A172 (cell line): ENCODE measurements at regions not wholly inside any gene's neighbourhood (a gene's known extent, or its start where the extent isn't known, plus 50 kb on each side); places are given as distances from the start of the nearest gene placed in this dataset.

Experiments used
- DNase-seq: peaks from one replicate; pipeline ENCODE4 v3.0.0-alpha.2; 2015; ENCODE audit warnings: low spot score

DNA sequence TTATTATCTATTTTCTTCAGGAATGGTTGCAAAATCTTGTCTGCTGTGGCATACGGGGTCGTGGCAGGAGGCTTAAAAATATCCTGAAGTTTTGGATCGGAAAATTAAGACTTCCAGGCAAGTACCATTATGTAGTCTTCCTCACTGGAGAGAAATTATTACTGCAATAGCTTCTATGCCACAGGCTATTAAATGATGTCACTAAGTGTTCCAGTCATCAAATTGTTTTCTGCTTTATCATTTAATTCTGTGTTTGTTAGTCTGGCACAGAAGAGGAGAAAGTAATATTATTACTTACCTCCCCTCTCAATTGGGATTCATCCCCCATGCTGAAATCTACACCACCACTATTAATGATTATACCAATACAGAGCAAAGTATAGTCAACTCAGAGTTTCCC is 378.2 kb upstream of the ALCAM start:
- no peak for DNase-seq

DNA sequence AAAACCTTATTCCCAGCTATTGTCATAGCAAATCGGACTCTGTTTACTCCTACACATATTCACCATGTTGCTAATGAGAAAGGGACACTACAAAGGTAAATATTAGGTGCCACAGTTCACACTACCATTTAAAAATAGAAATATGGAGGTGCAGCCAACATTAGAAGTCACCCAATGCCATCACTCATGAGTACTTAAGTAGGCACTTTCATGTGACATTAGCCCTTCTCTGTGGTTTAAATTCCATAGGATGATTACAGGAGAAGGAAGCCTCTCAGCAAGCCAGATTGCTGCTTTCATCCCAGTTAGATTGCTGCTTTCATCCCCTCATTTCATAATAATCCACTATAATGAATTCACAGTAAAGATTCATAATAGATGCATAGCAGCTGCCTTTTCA is 376.8 kb upstream of the ALCAM start:
- no peak for DNase-seq

DNA sequence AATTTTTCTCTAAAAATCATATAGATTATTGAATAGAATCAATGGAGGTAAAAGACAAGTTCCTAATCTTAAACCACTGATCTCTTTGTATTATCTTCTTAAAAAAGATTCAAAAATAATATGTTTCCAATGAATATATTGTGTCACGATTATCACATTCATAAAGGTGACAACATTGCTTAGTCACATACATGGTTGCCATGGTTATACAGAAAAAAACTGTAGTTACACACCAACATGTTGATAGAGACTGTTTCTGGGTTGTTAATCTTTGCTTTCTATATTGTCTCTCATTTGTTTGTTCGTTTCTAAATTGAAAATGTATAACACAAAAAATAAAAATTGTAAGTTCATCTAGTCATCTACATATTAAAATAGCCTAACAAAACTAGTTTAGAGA is 376.0 kb upstream of the ALCAM start:
- DNase-seq: no peak

DNA sequence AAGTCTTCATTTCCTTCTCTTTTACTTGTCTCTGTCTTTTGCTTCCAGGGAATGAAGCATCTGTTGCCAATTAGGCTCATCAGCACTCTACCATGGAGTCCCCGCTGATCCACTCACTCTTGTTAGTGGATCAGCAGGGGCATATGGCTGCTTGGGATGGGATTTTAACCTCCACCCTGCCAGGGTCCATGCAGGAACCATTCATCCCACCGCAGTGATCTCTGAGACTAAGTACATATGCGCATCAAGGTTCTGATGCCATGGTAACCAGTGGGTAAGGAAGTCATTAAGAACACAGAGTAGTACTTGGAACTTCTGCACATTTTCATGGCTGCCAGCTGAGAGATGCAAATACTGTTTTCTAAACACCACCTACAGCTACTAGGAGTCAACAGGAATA is 374.0 kb upstream of the ALCAM start:
- no peak for DNase-seq

DNA sequence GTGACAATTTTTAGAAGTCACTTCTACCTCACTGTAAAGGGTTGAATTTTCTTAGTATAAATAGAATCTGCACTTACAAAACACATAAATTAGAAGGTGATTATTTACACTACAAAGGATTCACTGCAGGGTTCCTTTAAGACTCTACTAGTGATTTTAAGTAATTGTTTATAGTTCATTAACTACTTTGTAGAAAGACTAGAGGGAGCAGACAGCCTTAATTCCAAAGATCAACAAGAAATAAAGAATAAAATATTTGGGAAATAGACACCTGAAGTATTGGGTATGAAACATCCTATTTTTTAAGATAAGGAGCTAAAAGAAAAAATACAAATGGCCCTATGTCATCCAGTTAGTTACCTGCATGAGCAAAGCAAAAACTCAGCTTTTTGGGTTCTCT is 360.5 kb upstream of the ALCAM start:
- no peak for DNase-seq

DNA sequence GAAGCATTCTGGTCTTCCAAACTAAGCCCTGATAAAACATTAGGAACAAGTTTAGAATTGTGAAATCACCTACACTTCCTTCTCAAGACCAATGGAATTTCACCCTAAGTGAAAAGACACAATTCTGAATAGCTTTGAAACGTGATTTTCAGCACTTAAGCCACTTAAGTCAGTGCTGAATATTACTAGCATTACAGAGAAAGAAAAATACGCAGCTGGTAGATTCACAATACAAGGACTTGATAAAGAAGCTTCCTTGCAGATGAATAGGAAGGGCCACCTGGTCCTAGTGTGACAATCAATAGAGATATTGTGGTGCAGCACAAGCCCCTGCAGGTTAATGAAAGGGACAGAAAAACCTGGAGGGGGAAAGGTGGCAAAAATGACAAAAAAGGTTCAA is 353.1 kb upstream of the ALCAM start:
- DNase-seq: no peak

DNA sequence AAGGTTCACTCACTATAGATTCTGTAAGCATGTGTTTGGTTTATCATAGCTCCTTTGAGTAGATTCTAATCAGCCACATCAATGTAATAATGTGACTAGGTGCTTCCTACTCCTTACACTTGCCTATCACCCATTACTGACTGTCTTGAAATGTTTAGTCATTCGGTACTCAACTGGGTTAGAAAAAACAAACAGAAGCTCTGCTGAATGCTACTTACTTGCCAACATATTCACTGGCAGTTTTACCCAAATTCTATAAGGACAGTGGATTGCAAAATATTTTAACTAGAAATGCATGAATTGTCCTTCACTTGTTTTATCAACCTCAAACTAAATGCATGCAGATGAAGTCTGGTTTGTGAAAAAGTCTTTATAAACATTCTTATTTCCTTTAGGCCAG is 352.1 kb upstream of the ALCAM start:
- no peak for DNase-seq

DNA sequence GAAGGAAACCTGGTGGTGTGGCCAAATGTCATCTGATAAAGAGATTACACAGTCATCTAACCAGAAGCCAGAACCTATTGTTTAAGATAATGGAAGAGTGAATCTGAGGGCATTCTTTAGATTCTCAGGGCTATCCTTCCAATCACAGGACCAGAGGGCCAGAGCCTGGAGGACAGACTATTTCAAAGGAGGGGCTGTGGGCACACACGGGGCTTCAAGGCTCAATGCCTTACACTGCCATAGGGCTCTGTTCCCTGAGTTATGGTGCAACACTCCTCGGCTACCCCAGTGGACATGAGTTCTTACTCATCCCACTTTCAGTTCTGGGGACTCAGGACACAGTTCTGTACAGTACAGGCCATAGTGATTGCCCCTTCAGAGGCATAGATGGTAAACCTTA is 343.9 kb upstream of the ALCAM start:
- DNase-seq: no peak

DNA sequence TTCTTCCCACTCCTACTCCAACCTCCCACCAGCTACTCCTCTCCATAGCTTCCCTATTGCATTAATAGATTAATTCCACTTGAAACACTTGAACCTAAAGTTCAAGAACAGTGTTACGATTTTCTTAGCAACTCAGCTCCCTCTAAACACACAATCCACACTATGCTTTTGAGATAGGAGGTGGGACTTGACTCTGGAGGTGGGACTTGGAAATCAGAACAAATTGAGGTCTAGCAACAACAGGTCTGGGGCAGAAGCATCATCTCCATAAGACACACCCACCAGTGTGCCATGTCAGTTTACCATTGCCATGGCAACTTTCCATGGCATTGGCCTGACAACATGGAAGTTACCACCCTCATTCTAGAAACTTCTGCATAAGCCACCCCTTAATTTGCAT is 336.5 kb upstream of the ALCAM start:
- DNase-seq: no peak

DNA sequence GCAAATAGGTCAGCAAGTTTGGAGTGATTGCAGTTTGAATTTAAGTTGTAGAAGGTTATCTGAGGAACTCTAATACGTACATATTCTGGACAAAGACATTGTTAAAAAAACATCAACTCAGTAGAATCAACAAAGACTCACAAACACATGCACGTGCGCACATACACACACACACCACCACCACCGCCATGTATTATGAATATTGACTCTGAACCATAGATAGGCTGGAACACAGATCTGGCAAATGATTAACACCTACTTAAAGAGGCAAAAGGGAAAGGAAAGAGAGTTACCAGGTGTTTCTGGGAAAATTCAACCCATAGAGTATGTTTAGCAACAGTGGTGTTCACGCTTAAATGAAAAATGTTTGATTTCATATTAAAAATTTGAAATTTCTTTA is 334.2 kb upstream of the ALCAM start:
- DNase-seq: no peak

DNA sequence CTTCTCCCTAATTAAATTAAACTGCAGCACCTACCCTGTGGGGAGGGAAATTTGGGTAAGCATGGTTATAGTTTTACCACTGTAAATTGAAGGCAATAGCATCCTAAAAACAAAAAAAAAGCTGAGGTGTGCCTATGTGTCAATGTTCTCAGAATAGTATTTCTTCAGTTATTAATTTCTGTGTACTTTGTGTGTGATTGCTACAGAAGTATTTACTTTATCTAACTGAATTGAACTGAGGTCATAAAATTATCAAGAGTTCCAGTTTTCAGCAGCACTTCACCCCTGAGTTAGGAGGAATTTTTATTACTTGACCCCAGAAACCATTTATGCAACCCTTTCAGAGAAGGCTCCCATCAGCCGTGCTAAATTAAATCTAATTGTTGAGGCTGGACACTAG is 333.6 kb upstream of the ALCAM start:
- DNase-seq: no peak

DNA sequence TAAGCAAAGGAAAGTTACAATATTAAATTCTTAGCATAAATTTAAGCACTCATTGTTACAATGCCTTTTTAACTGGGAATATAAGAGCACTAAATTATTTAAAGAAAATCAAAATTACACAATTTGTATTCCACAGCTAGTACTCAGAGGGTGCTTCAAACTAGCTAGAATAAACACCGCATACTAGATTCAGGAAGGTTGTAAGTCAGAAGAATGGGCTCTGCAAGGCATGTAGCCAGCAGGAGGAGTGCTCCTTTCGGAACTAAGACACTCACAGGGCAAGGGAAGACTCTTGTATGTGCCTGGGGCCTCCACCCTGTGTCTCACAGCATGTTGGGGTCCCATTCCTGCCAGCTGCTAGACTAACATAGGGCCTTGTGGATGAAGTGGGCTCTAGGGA is 327.7 kb upstream of the ALCAM start:
- DNase-seq: no peak

DNA sequence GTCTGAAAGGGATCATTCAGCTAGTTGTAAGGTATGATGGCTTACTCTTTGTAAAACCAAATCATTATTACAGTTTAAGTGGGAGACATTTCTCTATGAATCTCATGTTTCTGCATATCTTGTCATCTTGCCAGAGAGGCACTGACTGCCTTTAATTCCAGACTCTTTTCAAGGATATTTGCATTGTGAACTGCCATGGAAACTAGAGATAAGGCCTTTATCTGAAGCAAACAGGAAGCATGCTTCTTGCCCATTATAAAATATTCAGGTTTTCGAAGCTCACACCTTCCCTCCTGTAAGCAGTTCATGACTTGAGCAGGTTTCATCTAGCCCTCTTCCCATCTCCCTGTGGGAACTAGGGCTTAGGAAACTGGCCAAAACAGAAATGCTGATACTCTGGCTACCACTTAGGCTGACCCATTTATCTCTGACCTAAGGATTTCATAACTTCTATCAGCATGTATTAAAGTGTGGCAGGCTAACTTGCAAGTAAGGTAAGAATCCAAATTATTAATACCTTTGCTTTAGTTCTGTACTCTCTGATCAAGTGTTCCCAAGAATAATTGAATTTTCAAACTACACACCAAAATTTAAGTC is 326.6 kb upstream of the ALCAM start:
- no peak for DNase-seq

DNA sequence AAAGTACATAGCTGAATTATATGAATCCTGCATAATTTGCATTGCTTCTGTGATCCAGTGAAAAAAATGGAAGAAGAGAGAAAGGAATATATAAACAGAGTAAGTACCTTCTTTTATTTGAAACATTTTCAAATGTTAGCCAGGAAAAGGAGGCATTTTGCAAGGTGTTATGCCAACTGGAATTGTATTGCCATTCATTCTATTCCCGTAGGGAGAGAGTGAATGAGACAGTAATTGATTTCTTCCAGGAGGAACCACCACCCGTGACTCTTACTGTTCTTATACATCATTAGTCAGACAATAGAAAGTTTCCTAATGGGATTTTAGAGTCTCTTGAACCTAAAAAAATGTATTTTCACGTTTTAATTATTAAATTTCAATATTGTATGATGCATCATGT is 324.1 kb upstream of the ALCAM start:
- DNase-seq: no peak

DNA sequence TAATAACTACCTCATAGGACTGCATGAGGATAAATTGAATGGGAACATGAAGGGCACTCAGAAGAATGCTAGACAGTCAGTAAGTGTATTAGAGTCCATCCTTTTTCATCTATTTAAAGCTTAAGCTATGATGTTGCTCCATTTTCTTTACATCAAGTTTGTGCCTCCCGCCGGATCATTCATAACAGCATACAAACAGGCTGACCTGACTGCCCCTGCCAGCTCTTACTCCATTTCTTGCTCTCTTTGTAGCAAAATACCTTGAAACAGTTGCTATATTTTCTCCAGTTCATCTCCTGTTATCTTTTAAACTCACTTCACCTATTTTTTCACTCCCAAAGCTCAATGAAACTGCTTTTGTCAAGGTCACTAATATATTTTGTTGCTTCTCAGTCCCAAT is 315.6 kb upstream of the ALCAM start:
- DNase-seq: no peak

DNA sequence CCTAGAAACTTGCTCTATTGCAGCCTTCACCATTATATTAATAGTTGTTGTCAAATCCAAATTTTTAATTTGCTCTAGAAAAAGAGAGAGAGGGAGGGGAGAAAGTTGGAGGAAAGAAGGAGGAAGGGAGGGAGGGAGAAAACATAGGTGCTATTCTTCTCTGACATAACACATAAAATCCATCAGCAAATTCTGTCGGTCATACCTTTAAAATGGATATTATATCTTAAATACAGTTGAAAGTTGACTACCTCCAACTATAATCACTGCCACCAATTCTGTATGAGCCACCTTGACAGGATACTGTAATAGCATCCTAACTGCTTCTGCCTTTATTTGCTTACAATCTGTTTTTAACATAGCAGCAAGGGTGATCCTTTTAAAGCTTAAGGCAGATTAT is 314.7 kb upstream of the ALCAM start:
- DNase-seq: no peak

DNA sequence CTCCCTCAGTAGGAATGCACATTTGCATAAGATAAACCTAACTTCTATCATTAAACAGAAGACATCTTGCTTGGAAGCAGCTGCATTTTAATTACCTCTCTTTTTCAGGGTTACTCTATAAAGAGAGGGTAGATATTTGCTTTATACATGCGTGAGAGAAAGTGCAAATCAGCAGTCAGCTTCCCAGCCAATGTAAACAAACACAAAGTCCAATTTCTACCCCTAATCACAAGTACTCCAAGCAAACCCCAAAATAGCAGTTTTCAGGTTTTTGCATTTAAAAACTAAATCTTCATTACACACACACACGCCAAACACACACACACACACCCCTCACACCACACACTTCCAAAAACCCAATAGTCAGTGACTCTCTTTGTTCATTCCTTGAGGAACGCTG is 303.9 kb upstream of the ALCAM start:
- DNase-seq: no peak

DNA sequence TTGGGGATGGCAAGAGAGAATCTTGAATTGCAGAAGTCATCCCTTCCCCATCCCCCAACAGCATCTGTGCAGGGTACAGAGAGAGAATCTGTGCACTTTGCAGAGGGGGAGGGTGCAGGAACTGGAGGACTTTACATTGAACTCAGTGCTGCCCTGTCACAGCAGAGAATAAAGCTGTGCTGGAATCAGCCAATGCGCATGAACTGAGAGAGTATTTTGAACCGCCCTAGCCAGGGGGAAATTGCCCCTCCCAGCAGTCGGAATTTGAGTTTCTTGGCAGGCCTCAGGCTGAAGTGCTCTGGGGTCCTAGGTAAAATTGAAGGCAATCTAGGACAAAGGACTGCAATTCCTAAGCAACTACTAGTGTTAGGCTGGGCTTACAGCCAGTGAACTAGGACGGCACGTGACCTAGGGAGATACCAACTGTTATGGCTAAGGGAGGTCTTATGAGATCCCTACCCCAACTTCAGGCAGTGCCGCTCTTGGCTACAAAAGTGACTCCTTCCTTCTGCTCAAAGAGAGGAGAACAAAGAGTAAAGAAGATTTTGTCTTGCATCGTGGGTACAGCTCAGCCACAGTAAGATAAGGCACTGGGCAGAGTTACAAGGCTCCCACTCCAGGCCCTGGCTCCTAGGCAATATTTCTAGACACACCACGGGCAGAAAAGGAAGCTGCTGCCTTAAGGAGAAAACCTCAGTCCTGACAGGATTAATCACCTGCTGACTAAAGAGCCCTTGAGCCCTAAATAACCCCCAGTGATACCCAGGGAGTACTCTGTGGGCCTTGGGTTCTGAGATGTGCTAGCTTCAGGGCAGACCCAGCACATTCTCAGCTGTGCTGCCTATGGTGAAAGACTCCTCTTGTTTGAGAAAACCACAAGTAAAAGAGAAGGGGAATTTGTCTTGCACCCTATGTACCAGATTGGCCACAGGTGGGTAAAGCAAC is 300.5 kb upstream of the ALCAM start:
- DNase-seq: no peak

DNA sequence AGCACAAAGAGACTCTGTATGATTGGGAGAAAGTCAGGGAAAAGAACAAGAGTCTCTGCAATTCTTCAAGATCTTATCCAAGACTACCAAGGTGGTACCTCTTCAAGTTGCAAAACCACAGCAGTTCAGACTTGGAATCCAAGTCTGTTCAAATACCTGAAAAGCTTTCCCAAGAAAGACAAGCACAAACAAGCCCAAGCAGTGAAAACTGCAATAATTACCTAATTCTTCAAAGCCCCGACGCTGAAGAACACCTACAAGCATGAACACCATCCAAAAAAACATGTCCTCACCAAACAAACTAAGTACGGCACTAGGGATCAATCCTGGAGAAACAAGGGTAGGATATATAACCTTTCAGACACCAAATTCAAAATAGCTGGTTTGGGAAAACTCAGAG is 299.3 kb upstream of the ALCAM start:
- no peak for DNase-seq

DNA sequence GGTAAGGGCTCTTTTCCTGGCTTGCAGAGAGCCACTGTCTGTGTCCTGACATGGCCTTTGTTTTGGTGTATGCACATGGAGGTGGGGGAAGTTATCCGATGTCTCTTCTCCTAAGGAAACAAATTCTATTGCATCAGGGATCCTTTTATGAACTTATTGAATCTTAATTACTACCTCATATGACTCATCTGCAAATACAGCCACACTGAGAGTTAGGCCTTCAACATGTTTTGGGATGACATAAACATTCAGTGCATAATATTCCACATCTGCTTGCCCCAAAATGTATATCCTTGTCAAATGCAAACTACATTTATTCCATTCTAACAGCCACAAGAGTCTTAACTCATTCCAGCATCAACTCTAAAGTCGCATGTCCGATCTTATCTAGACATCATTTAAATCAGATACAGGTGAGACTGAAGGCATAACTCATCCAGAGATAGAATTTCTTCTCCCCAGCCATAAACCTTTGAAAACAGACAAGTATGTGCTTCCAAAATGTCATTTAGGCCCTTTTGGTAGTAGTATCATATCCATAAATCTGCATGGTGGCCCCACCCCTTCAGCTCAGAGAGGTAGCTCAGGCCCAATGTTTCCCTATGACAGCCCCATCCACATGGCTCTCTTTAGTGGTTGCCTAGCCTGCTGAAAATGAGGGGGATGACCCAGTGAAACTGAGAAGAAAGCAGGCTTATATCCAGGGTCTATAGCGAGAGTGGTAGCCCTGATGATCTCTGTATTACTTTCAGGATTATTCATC is 289.5 kb upstream of the ALCAM start:
- DNase-seq: no peak

DNA sequence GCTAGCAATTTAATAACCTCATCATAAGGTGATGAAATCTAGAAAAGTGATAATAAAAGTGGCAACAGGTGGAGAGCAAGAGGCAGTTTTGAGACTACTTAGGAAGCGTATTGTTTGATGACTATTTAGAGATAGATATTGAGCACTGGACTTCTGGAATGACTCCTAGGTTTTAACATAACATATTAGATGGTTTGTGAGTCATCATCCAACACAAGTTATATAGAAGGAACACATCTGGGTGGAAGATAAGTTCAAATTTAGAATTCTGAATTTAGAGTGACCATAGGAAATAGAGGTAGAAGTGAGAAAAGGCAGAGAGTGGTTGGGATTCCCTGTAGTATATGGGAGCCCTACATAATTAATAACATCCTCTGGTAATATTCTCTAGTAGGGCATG is 282.8 kb upstream of the ALCAM start:
- DNase-seq: no peak

DNA sequence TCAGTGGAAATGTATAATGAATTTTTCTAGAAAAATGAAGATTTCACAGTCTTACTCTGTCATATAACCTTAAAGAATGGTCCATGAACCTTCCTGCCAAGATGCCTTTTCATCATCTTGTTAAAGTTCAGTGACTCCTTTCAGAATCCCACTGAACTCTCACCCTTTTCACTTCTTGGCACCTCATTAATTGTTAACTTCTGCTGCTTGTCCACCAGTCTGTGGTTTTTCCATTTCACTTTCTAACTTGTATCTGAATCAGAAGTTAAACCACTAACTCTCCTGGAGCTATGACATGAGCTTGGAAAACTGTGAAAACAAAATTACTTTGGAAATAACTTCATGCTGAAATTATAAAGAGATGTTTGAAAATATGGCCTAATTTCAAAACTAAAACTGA is 281.2 kb upstream of the ALCAM start:
- no peak for DNase-seq
